ENCODE measurements at regions not wholly inside any gene's neighbourhood (a gene's known extent, or its start where the extent isn't known, plus 50 kb on each side); places are given as distances from the start of the nearest gene placed in this dataset.

DNA sequence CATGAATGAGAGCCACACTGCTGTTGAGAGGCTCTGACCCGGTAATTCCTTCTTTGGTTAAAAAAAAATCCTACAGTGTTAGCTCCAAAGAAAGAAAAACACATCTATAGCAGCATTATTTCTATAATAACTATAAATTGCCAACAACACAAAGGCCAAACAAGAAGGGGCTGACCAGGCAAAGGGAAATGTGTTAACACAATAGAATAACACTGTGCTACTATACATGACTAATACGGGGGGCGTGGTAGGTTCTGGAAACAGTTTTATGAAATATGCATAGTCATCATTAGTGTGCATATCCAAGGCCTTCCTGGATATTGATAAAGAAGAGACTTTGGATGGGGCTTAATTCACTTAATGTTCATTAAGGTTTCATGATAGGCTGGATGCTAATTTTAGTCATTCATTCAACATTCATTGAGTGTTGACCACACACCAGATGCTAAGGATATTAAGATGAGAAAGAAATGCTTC lies 50.0 kb upstream of the CCL1 start:
- no peak for ATAC-seq (ENCODE audit: low FRiP score)
- TF ChIP-seq, protein P1, sequence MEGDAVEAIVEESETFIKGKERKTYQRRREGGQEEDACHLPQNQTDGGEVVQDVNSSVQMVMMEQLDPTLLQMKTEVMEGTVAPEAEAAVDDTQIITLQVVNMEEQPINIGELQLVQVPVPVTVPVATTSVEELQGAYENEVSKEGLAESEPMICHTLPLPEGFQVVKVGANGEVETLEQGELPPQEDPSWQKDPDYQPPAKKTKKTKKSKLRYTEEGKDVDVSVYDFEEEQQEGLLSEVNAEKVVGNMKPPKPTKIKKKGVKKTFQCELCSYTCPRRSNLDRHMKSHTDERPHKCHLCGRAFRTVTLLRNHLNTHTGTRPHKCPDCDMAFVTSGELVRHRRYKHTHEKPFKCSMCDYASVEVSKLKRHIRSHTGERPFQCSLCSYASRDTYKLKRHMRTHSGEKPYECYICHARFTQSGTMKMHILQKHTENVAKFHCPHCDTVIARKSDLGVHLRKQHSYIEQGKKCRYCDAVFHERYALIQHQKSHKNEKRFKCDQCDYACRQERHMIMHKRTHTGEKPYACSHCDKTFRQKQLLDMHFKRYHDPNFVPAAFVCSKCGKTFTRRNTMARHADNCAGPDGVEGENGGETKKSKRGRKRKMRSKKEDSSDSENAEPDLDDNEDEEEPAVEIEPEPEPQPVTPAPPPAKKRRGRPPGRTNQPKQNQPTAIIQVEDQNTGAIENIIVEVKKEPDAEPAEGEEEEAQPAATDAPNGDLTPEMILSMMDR (IDR thresholded peaks at IDR 0.05): no peak
- no peak for DNase-seq (ENCODE audit: low spot score)
